GM12865 (cell line): ENCODE measurements at regions not wholly inside any gene's neighbourhood (a gene's known extent, or its start where the extent isn't known, plus 50 kb on each side); places are given as distances from the start of the nearest gene placed in this dataset.

Experiments used
- DNase-seq: peaks from one replicate; pipeline ENCODE4 v3.0.0; 2010; ENCODE audit warnings: low read depth
- H3K4me3 ChIP-seq: 2 replicates; pipeline ENCODE4 v1.5.1; 2011; ENCODE audit warnings: mild to moderate bottlenecking, low read depth, low read length, control low read depth
- TF ChIP-seq, protein P1 (sequence below): IDR thresholded peaks from 2 replicates; pipeline ENCODE4 v1.5.1; 2011; ENCODE audit warnings: low read length, control low read depth, low read depth, inconsistent platforms; ENCODE audit not compliant: insufficient read depth; ENCODE audit errors: missing control alignments

DNA sequence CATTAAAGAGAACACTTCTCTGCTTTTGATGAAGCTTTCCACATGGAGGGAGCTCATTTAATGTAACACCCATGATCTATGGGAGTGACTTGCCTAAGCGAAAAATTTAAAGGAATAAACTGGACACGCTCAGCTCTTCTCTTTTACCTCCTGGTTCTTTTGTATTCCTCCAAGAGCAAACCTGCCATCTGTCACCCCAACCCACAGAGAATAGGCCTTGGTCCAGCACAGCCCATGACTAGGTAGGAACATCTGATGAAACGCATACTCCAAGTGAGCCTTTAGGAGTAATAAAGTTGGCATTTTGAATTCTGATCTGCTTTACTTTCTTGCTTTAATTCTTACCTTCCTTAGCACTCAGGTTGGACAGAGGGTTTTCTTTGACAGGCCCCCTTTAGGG lies 389.0 kb downstream of the HNRNPD start:
- TF ChIP-seq, protein P1, sequence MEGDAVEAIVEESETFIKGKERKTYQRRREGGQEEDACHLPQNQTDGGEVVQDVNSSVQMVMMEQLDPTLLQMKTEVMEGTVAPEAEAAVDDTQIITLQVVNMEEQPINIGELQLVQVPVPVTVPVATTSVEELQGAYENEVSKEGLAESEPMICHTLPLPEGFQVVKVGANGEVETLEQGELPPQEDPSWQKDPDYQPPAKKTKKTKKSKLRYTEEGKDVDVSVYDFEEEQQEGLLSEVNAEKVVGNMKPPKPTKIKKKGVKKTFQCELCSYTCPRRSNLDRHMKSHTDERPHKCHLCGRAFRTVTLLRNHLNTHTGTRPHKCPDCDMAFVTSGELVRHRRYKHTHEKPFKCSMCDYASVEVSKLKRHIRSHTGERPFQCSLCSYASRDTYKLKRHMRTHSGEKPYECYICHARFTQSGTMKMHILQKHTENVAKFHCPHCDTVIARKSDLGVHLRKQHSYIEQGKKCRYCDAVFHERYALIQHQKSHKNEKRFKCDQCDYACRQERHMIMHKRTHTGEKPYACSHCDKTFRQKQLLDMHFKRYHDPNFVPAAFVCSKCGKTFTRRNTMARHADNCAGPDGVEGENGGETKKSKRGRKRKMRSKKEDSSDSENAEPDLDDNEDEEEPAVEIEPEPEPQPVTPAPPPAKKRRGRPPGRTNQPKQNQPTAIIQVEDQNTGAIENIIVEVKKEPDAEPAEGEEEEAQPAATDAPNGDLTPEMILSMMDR: no peak
- DNase-seq: no peak
- no peak overlapping the region for H3K4me3 ChIP-seq

DNA sequence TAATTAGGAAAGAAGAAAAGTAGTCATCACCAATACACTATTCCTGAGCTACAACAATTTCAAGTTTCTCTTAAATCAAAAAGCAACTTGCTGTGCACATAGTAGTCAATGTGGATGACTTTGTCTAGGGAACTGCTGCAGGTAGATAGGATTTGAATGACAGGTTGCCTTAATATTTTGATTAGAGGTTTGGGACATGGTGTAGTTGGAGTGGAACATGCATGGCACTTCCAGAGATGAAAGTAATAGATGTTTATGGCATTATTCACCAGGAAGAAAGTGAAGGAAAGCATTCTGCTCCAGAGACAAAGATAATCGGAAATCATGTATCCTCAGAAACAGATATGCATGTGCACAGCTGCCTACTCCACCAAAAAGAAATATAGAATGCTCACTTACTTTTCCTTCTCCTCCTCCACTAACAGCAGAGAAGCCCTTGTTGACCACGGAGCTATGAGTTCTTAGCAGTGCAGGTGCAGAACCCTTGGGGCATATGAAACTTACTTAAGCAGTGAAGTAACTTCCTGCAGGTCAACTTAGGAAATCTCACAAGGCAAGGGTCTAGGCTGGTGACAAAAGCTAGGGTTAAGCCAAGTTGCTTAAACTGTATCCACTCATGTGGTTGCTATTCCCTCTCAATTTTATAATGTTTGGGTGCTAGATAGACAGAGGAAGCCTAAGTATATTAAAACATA lies 390.8 kb downstream of the HNRNPD start:
- TF ChIP-seq, protein P1: no peak
- peak; percentile 4 for DNase-seq
- no peak overlapping the region for H3K4me3 ChIP-seq

DNA sequence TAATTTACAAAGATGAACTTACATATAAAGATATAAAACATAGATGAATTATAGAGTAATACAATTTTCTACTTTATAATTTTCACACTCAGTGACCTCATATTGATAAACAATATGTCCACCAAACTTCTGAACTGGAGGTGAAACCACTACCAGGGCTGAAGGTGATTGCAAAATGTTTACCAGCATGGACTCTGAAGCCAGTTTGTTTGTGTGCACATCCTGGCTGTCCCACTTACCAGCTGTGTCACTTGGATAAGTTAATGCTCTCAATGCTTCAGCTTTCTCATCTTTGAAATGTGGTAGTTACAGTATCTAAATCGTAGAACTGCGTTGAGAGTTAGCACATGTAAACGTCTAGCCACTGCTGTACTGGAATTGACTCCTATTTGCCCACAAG lies 392.6 kb downstream of the HNRNPD start:
- TF ChIP-seq, protein P1: no peak
- H3K4me3 ChIP-seq: no peak overlapping the region
- no peak for DNase-seq

DNA sequence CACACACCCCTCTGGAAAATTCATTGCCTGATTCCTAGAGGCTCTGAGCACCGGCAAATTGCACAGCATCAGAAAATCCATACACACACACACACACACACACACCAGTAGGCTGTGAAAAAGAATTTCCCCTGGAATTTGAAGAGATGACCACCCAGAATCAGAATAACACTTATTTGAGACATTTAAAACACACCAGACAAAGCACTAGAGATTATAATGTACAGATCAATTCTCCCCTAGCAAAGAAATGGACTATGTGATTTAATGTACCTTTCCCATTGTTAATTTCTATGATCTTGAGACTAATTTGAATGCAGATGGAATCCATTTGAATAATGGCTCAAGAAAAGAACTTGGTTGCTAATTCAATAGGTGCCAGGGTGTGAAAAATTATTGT lies 399.3 kb downstream of the HNRNPD start:
- TF ChIP-seq, protein P1: no peak
- DNase-seq: no peak

DNA sequence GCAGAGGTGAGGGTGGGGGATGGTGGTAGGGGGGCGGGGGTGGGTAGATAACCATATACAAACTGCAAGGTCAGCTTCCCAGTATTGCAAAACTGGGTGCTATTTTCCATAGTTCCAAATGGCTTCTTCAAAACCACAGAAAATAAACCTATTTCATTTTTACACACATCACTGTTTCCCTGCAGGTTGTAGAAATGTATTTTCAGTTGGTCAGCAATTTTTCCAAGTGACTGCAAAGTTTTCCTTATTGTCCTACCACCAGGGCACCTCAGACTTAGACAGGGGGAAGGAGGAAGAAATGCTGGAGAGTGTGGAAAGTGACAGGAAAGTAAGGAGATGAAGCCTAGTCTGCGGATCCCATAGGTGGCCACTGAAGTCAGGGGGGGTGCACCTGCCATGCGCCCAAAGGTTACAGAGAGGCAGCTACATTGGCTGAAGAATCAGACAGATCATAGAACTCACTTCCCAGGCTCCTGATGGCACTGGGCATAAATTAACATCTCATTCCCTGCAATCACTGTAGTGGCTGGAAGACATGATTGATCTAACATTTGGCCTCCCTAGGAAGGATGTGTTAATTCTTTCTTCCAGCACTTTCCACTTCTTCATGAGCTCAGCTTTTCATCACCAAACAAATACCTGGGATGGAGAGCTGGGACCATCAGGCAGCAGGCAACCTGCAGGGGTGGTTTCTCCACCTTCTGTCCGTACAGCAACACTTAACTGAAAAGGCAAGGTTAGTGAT lies 402.0 kb downstream of the HNRNPD start:
- DNase-seq: no peak
- TF ChIP-seq, protein P1: no peak
- no peak overlapping the region for H3K4me3 ChIP-seq

More for the DNA sequence above, 399.3 kb downstream of the HNRNPD start:
- H3K4me3 ChIP-seq: no peak overlapping the region

DNA sequence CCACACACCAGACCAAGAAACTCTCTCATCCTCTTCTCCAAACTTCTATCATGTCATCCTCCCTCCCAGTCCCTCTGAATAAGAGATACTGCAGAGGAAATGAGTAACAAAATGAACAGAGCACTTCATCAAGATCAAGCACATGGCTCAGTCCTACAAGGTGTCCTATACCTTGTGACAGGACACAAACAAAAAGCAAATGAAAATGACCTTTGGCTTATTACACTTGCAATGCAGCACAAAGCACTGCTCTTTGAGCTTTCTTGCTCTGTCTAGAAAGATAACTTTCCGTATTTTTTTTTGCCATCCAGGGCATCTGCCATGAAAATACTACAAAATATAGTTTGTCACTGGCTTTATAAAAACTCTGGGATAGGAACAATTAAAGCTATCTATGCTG lies 402.7 kb downstream of the HNRNPD start:
- TF ChIP-seq, protein P1: no peak
- DNase-seq: no peak
- no peak overlapping the region for H3K4me3 ChIP-seq
